GM21360 (cell line): ENCODE measurements at regions not wholly inside any gene's neighbourhood (a gene's known extent, or its start where the extent isn't known, plus 50 kb on each side); places are given as distances from the start of the nearest gene placed in this dataset.

Experiments
- ATAC-seq: cut with Tn5 transposase; IDR thresholded peaks from one replicate; pipeline ENCODE4 v1.9.1; 2021; ENCODE audit warnings: mild to moderate bottlenecking, moderate library complexity; ENCODE audit not compliant: unreplicated experiment

GRCh38 chr13:106183410-106184065, 351.9 kb downstream of the EFNB2 start:
- ATAC-seq, result no peak

DNA sequence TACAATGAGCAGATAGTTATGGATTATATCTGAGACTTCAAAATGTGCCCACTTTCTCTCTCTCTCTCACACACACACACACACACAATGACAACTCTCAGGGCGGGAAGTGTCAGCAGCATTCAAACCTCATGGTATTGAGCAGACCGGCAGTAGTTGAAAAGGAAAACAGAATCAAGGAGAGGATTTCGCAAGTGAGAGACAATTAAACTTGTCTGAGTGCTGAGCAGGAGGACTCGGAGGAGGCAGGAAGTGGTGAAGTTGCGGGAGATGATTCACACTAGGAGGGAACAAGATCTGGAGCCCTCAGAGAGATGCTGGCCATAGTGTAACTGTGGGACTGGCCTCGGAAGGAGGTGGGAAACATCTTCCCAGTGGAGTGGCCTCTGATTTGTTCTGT, 353.1 kb downstream of the EFNB2 start:
- no peak for ATAC-seq

GRCh38 chr13:106178816-106179215, 356.6 kb downstream of the EFNB2 start:
- no peak for ATAC-seq

GRCh38 chr13:106177146-106177545, 358.3 kb downstream of the EFNB2 start:
- no peak for ATAC-seq

DNA sequence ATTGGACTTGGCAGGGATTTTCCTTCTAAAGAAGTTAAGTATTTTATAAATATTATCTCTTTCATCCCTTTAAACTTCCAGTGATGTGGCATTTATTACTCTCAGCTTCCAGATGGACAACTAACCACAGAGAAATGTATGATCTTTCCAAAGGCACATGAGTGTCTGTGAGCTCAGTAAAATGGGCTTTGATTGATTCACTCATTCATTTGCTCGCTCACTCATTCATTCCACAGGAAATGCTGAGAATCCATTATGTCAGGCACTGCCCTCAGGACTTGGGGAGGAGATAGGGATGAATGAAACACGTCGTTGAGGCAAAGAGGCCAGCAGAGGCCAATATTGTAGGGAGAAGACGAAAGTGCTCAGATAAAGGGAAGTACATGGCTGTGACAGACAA, 359.3 kb downstream of the EFNB2 start:
- ATAC-seq, result no peak

GRCh38 chr13:106173891-106174610, 361.4 kb downstream of the EFNB2 start:
- no peak for ATAC-seq

- ATAC-seq, result no peak
Observed at GRCh38 chr13:106173346-106173745, 362.1 kb downstream of the EFNB2 start.

- no peak for ATAC-seq
Observed at GRCh38 chr13:106172176-106172905, 363.1 kb downstream of the EFNB2 start.

DNA sequence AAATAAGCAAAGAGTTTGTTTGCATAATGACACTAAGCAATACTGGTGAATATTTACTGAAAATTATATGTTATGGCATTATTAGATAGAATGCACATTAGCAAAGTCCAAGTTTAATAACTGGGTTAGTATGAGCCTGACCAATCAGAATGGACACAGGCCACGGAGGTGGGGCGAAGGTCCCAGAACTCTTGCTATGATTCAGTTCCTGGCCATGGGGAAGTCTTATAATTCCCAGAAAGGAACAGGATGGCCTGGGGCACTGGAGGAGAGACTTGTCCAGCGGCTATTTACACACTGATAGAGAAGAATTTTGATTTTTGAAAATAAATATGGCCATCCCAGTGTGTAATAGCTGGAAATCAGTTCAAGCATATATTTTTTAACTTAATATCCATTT, 372.0 kb downstream of the EFNB2 start:
- no peak for ATAC-seq

DNA sequence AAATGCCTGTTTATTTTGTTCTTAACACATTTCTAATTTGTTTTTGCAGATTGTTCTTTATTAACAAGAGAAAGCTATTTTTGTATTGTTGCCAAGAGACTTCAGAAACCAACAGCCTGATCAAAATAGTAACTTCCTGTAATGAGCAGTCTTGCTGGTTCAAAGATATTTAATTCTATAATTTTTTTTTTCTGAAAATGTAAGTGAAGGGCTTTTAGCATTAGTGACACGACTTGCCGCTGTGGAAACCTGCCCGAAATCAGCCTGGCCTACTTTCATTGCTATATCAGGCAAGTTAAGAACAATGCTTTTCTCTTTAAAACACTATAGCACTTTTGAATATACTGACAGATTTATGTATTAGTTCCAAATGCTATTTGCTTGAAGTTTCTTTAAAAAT, 374.3 kb downstream of the EFNB2 start:
- no peak for ATAC-seq

DNA sequence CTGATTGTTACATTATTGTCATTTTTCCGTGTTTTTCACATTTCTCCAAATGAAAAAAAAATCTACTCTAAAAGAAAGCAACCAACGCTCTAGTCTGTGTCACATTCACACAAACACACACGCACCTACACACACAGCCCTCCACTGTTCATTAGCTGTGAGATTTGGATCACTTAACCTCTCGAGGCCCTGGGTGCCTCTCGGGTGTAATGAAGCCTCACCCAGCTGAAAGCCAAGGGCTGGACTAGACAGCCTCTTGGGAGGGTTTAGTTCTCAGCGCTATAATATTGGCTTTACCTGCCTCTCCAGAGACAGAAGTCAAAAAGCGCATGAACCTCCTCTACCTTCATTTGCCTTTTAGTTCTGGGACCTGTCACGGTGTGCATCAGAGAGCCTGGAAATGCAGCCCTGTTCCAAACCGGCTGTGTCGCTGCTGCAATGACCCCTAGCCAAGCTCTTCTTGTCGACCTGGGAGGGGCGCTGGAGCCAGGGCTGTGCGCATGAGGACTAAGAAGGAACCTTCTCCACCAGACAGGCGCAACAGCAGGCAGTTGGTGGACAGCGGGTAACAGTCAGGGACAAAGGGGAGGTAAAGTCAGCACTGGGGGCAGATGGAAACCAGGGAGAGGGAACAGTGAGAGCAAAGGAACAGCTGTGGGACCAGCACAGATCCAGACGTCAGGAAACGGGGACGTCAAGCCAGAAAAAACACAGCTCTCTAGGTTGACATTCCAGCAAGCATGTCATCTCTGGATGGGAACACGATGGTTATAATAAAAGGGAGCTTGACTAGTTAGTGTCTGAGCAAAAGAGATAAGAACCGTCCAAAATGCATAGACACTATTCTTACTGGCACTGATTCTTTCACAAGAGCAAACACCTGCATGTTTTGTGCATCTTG, 375.9 kb downstream of the EFNB2 start:
- ATAC-seq, result no peak

GRCh38 chr13:106156468-106156867, 379.0 kb downstream of the EFNB2 start:
- no peak for ATAC-seq

DNA sequence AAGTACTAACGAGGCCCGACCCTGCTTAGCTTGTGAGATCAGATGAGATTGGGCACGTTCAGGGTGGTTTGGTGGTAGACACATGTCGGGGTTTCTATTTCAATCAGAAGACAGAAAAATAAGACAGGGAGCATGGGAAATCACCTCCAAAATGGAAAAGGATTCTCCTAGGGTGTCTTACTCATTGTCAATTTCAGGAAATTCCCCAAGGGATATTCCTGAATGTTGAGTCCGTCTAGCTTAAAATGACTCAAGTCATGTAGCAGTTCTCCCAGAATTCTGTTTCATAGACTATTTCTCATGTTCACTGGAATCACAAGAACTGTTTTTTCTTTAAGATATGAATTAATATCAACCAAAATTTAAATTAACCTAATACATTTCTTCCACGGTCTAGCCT, 380.1 kb downstream of the EFNB2 start:
- no peak for ATAC-seq

DNA sequence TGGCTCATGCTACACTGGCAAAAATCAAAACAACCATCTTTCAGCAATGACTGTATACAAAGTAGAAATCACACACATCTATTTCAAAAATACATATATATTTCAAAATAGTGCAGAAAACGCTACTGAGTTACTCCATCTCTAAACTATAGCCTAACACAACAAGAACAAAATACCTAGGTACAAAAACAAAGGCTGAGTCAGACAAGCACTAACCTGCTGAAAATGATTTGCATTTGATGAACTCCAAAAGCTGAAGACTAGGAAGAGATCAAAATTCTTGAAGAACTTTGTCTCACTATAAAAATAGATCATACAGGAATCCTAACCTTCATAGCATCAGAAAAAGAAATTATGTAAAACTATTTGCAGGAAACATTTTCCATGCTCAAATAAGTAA, 381.6 kb downstream of the EFNB2 start:
- ATAC-seq, result no peak

DNA sequence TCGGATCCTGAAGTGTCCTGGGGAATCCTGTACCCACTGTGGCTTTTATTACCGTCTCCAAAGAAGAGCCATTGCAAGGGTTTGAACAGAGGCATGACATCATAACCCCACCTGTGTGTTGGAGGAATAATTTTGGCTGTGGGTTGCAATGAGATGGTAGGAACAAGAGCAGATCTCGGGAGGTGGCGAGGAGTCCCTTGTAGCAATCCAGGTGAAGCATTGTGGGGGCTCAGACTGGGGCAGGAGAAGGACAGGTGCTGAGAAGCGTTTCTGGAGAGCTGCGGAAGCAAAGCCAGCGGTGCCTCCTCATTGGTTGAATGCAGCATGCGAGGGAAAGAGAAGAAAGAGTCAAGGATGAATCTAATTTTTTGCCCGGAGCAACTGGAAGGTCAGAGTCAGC, 382.4 kb downstream of the EFNB2 start:
- ATAC-seq, result no peak

DNA sequence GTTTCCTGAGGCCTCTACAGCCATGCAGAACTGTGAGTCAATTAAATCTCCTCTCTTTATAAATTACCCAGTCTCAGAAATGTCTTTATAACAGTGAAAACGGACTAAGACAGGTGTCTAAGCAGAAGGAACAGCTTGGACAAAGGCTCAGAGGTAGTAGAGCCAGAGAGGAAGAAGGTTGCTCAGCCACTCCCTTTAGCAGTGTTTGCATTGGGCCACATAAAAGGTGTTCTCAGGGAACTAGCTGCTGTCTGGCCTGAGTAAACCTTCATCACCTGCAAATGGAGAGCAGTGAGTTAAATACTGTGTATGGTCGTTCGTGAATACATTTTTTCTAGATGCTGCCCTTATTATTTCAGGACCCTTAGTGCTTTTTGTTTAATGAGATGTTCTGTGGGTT, 383.4 kb downstream of the EFNB2 start:
- no peak for ATAC-seq

DNA sequence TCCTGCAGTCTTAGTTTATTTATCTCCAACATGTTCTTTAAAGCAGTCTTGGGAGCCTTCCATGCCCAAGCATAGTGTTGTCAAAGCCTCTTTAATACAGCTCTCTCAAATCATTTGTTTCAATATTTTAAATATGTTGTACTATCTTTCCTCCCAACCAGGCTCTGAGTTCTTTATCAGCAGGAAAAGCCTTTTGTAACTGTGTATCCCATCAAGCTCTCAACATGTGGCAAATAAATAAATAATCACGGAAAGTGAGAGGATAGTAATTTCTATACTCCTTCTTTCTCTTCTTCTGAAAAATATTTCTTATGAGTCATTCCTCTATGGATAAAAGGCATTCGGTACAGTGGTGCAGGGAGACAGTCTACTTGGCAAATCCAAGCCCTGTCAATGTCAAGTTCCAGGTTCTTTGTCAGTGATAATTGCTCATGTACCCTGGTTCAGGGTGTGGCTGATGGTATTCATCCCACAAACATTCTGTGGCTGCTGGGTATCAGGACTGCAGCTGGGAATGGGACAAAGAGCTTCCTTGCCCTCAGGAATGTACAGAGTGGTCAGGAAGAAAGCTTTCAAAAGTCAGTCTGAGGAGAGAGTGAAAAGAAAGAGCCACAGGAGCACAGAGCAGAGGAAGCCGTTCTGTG, 384.3 kb downstream of the EFNB2 start:
- ATAC-seq, result no peak

DNA sequence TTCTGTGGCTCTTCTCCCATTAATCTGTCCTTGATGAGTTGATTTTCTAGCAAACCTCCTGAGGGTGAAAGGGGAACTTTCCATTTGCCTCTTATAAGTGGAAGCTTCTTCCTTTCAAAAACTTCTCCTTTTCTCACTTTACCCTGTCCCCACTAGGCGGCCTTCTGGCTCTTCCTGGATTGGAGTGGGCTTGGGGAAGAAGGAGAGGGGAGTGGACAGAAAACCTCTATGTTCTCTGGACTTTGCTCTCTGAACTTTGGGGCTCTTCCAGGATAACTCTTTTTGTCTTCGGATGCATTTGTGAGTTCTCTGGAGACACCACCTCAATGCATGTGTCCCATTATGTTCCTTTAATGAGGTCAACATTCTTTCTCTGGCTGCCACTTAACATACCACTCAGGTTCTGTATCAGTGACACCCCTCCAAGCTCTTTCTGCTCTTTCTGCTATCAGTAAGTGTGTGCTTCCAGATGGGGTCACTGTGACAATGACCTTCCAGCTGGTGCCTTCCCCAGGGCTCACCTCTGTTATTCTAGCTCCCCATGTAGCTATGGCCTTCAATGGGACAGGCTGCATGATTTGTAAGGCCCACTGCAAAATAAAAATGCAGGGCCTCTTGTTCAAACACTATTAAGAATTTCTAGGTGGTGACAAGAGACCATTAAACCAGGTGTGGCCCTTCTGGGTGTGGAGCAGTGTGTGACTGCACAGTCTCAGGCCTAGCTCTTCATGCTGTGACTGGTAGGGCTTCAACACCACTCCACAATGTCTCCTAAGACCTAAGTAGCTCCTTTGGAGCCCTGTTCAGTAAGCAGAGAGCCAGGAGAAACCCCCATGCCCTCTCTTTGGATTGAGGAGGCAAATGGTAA, 389.2 kb downstream of the EFNB2 start:
- ATAC-seq, result no peak

DNA sequence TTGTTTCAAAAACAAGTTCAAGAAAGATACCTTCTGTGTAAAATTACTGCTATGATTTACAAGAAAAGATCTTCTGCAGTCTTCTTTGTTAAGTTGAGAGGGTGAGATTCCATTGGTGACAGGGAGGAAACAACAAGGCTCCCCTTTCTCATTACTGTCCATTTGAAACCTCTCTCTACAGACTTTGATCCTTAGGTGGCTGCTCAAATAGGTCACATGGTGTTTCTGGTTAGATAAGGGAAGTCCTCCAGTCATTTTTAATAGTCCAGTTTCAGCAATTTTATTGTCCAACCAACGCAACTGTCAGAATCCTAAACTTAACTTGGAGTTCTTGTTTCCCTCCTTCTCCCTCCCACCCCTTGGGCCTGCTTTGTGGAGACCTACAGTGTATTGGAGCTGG, 390.4 kb downstream of the EFNB2 start:
- no peak for ATAC-seq
